Activated naive CD8-positive, alpha-beta T cell treated with anti-CD3 and anti-CD28 coated beads, Interleukin-2, amount 50 U/mL, for 24 hours (primary cell): ENCODE measurements at regions not wholly inside any gene's neighbourhood (a gene's known extent, or its start where the extent isn't known, plus 50 kb on each side); places are given as distances from the start of the nearest gene placed in this dataset.

Experiments used
- ATAC-seq: fragments of 150-1000 bp; cut with Tn5 transposase; one replicate; pipeline ENCODE4 v1.10.0; 2021
- DNase-seq: peaks from one replicate; pipeline ENCODE4 v3.0.0; 2021
- H3K27ac Mint-ChIP-seq: one replicate; pipeline ENCODE4 v1.8.0; 2021; ENCODE audit warnings: mild to moderate bottlenecking, mixed read lengths
- H3K27me3 Mint-ChIP-seq: one replicate; pipeline ENCODE4 v1.8.0; 2021; ENCODE audit warnings: mixed read lengths
- H3K36me3 Mint-ChIP-seq: one replicate; pipeline ENCODE4 v1.8.0; 2021; ENCODE audit warnings: low read depth, mixed read lengths
- H3K4me1 Mint-ChIP-seq: one replicate; pipeline ENCODE4 v1.8.0; 2021; ENCODE audit warnings: mixed read lengths
- H3K4me3 Mint-ChIP-seq: one replicate; pipeline ENCODE4 v1.8.0; 2021; ENCODE audit warnings: mild to moderate bottlenecking, moderate library complexity, mixed read lengths
- H3K9me3 Mint-ChIP-seq: one replicate; pipeline ENCODE4 v1.8.0; 2021; ENCODE audit warnings: mixed read lengths

DNA sequence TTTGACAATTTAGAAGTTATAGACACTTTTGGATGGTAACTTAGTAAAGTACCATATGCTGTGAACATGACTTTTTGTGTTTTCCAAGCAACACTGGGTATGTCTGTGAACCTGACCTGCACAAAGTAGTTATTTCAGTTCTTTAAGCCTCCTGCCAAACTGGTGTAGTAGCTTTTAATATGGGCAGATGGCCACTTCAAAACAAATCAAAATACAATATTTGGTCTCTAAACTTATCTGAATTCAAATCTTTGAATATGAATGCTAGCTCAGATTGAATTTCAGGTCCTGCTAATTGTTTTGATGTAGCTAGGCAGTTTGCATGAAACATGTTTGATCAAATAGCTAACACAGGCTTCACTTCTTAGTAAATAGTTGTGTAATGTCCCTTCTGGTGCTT lies 1176.7 kb upstream of the CDH9 start:
- no peaks in the 10 kb centered on the region for H3K27me3 Mint-ChIP-seq
- H3K27ac Mint-ChIP-seq = no peak overlapping the region
- DNase-seq (no peak), ATAC-seq (no peak)
- peaks cover 2% of the 10 kb centered on the region for H3K4me1 Mint-ChIP-seq
- peaks cover 7% of the 10 kb centered on the region for H3K9me3 Mint-ChIP-seq
- H3K4me3 Mint-ChIP-seq = no peak overlapping the region
- H3K36me3 Mint-ChIP-seq = no peaks in the 10 kb centered on the region

- Mint-ChIP-seq H3K4me1 (peaks cover 2% of the 10 kb centered on the region), H3K27me3 (no peaks in the 10 kb centered on the region), H3K36me3 (no peaks in the 10 kb centered on the region), H3K9me3 (peaks cover 8% of the 10 kb centered on the region), H3K4me3 (no peak overlapping the region), H3K27ac (no peak overlapping the region)
- ATAC-seq = no peak
- no peak for DNase-seq
Measured at GRCh38 chr5:28214292-28214691, 1175.9 kb upstream of the CDH9 start.

- ATAC-seq (no peak), DNase-seq (no peak)
- Mint-ChIP-seq H3K27ac (no peak overlapping the region), H3K4me3 (no peak overlapping the region), H3K4me1 (no peaks in the 10 kb centered on the region), H3K27me3 (no peaks in the 10 kb centered on the region), H3K36me3 (no peaks in the 10 kb centered on the region), H3K9me3 (peaks cover 4% of the 10 kb centered on the region)
Measured at GRCh38 chr5:28208356-28208755, 1170.0 kb upstream of the CDH9 start.

DNA sequence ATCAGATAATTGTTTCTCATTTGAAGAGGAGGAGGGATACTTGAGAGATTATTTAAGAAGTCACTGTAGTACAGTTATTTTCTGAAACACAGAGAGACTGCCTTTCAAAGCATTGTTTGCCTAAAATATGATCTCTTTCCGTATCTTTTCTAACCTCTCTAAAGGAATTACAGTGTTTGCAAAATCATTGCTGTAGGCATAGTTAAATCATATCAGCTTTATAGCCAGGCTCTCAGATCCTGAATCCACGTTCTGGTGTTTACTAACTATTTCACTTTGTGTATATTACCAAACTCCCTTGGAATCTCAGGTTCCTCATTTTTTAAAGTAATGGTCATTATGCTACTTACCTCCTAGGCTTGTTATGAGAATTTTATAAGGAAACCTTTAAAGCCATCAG lies 1151.6 kb upstream of the CDH9 start:
- DNase-seq = no peak
- no peak for ATAC-seq
- Mint-ChIP-seq H3K36me3 (no peaks in the 10 kb centered on the region), H3K27ac (no peak overlapping the region), H3K4me1 (no peaks in the 10 kb centered on the region), H3K27me3 (no peaks in the 10 kb centered on the region), H3K9me3 (peaks cover 4% of the 10 kb centered on the region), H3K4me3 (no peak overlapping the region)

- no peaks in the 10 kb centered on the region for H3K4me1 Mint-ChIP-seq
- peaks cover 29% of the 10 kb centered on the region for H3K9me3 Mint-ChIP-seq
- no peak overlapping the region for H3K4me3 Mint-ChIP-seq
- no peaks in the 10 kb centered on the region for H3K36me3 Mint-ChIP-seq
- DNase-seq = no peak
- no peak for ATAC-seq
- no peak overlapping the region for H3K27ac Mint-ChIP-seq
- H3K27me3 Mint-ChIP-seq = no peaks in the 10 kb centered on the region
Measured at GRCh38 chr5:28174691-28175090, 1136.3 kb upstream of the CDH9 start.

- H3K27ac Mint-ChIP-seq = no peak overlapping the region
- ATAC-seq = no peak
- H3K4me3 Mint-ChIP-seq = no peak overlapping the region
- no peak for DNase-seq
- no peaks in the 10 kb centered on the region for H3K4me1 Mint-ChIP-seq
- no peaks in the 10 kb centered on the region for H3K36me3 Mint-ChIP-seq
- peaks cover 8% of the 10 kb centered on the region for H3K9me3 Mint-ChIP-seq
- no peaks in the 10 kb centered on the region for H3K27me3 Mint-ChIP-seq
Measured at GRCh38 chr5:28165096-28165495, 1126.7 kb upstream of the CDH9 start.

- H3K9me3 Mint-ChIP-seq = peaks cover 8% of the 10 kb centered on the region
- H3K36me3 Mint-ChIP-seq = no peaks in the 10 kb centered on the region
- H3K27me3 Mint-ChIP-seq = no peaks in the 10 kb centered on the region
- no peak overlapping the region for H3K4me3 Mint-ChIP-seq
- no peak overlapping the region for H3K27ac Mint-ChIP-seq
- H3K4me1 Mint-ChIP-seq = no peaks in the 10 kb centered on the region
- DNase-seq = no peak
- ATAC-seq = no peak
Measured at GRCh38 chr5:28164568-28164967, 1126.2 kb upstream of the CDH9 start.

GRCh38 chr5:28156981-28157380 lies 1118.6 kb upstream of the CDH9 start:
- Mint-ChIP-seq H3K36me3 (no peaks in the 10 kb centered on the region), H3K9me3 (peaks cover 13% of the 10 kb centered on the region), H3K4me3 (no peak overlapping the region), H3K27ac (no peak overlapping the region), H3K27me3 (no peaks in the 10 kb centered on the region), H3K4me1 (no peaks in the 10 kb centered on the region)
- ATAC-seq = no peak
- DNase-seq = no peak

DNA sequence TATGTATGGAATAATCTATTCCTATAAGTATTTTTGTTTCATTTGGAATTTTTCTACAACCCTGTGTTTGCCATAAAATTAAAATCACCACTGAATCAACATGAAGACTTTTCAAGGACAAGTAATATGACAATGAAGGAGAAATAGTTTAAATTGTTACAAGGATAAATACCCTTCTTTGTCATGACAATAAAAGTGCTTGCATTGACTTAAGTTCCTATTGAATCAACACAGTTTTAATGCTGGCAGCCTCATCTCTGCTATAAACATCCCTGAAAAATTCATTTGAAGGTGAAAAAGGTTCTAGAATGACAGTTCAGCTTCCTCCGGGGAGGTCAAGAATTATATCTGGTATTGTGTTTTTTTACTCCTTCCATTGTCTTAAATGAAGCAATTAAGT lies 1105.1 kb upstream of the CDH9 start:
- Mint-ChIP-seq H3K9me3 (peaks cover 20% of the 10 kb centered on the region), H3K36me3 (no peaks in the 10 kb centered on the region), H3K4me3 (no peak overlapping the region)

DNA sequence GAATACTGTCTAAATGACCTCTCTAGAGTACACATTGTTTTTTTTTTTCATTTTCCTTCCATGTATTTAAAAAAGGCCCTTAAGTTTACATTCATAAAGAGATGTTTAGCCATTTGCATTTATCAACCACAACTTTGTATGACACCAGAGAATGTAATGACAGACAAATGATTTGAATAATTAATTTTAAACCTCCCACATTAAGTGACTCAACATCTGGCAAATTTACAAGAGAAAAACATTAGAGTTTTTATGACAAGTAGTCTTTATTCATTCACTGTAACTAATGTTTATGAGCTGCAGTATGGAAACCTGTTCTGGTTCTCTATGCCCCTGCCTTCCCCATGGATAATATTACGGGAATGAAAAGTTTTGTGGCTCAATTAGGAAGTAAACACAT lies 1093.8 kb upstream of the CDH9 start:
- no peak overlapping the region for H3K4me3 Mint-ChIP-seq
- DNase-seq = no peak
- H3K9me3 Mint-ChIP-seq = peaks cover 19% of the 10 kb centered on the region
- H3K36me3 Mint-ChIP-seq = no peaks in the 10 kb centered on the region
- H3K27ac Mint-ChIP-seq = no peak overlapping the region
- no peaks in the 10 kb centered on the region for H3K27me3 Mint-ChIP-seq
- ATAC-seq = no peak
- no peaks in the 10 kb centered on the region for H3K4me1 Mint-ChIP-seq

More for the DNA sequence above, 1105.1 kb upstream of the CDH9 start:
- no peaks in the 10 kb centered on the region for H3K4me1 Mint-ChIP-seq
- no peak overlapping the region for H3K27ac Mint-ChIP-seq
- no peaks in the 10 kb centered on the region for H3K27me3 Mint-ChIP-seq
- no peak for ATAC-seq
- no peak for DNase-seq

GRCh38 chr5:28117691-28118090 lies 1079.3 kb upstream of the CDH9 start:
- DNase-seq (no peak), ATAC-seq (no peak)
- no peaks in the 10 kb centered on the region for H3K27me3 Mint-ChIP-seq
- no peak overlapping the region for H3K27ac Mint-ChIP-seq
- no peaks in the 10 kb centered on the region for H3K4me1 Mint-ChIP-seq
- peaks cover 32% of the 10 kb centered on the region for H3K9me3 Mint-ChIP-seq
- H3K36me3 Mint-ChIP-seq = no peaks in the 10 kb centered on the region
- H3K4me3 Mint-ChIP-seq = no peak overlapping the region

DNA sequence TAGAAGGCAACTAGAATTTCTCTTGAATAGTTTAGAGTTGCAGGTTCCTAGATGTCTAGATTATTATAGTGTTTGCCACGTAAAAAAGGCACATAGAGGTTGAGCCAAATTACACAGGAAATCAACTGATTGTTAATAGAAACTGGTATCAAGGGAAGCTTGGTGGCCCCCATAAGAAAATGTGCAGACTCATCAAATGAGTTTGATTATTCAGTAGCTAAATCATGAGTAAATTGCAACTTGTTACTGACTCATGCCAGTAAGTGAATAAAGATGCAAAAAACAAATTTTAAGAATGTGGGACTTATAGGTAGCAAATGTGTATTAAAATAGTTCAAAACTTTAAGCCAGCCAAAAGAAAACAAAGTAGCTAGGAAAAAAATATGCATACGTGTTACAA lies 1078.9 kb upstream of the CDH9 start:
- Mint-ChIP-seq H3K4me3 (no peak overlapping the region), H3K36me3 (no peaks in the 10 kb centered on the region), H3K9me3 (peaks cover 33% of the 10 kb centered on the region), H3K27ac (no peak overlapping the region), H3K4me1 (no peaks in the 10 kb centered on the region), H3K27me3 (no peaks in the 10 kb centered on the region)
- DNase-seq (no peak), ATAC-seq (no peak)

DNA sequence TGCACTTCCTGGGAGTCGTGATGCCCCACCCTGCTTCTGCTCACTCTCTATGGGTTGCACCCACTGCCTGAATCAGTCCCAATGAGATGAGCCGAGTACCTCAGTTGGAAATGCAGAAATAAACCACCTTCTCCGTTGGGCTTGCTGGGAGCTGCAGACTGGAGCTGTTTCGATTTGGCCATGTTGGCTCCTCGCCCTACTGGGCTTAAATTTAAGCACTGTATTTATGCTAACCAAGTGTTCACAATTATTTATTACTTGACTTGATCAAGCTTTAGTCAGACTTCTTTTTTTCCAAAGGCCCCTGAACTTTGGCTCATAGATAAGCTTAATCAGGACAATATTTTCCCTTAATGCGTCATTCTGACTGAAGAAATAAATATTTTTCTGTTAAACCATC lies 1072.4 kb upstream of the CDH9 start:
- Mint-ChIP-seq H3K9me3 (peaks cover 25% of the 10 kb centered on the region), H3K27ac (no peak overlapping the region), H3K4me3 (no peak overlapping the region), H3K27me3 (no peaks in the 10 kb centered on the region), H3K36me3 (no peaks in the 10 kb centered on the region), H3K4me1 (no peaks in the 10 kb centered on the region)
- ATAC-seq (no peak), DNase-seq (no peak)

DNA sequence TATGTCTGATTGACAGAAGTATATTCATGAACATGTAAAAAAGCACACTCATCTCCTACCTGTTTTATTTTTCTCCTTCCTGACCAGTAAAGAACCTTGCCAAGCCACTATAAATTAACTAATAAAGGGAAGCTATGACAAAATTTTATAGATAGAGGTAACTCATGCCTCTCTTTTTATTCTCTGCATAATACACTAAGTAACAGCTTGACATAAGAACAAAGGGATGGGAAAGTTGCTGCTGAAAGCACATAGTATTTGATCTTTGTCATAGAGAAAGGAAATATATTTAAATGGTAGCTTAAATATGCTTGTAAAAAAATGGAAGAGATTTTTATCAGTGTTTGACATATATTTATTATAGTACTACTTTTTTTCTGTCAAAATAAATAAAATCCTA lies 1065.7 kb upstream of the CDH9 start:
- Mint-ChIP-seq H3K4me3 (no peak overlapping the region), H3K9me3 (peaks cover 5% of the 10 kb centered on the region), H3K27ac (no peak overlapping the region), H3K27me3 (no peaks in the 10 kb centered on the region), H3K36me3 (no peaks in the 10 kb centered on the region), H3K4me1 (no peaks in the 10 kb centered on the region)
- DNase-seq (no peak), ATAC-seq (no peak)

- Mint-ChIP-seq H3K27me3 (no peaks in the 10 kb centered on the region), H3K27ac (no peak overlapping the region), H3K4me1 (no peaks in the 10 kb centered on the region), H3K36me3 (no peaks in the 10 kb centered on the region), H3K9me3 (peaks cover 28% of the 10 kb centered on the region), H3K4me3 (no peak overlapping the region)
- DNase-seq (no peak), ATAC-seq (no peak)
Measured at GRCh38 chr5:28084069-28084468, 1045.7 kb upstream of the CDH9 start.

GRCh38 chr5:28082610-28083009 lies 1044.2 kb upstream of the CDH9 start:
- Mint-ChIP-seq H3K36me3 (no peaks in the 10 kb centered on the region), H3K4me3 (no peak overlapping the region), H3K27ac (no peak overlapping the region), H3K4me1 (no peaks in the 10 kb centered on the region), H3K9me3 (peaks cover 18% of the 10 kb centered on the region), H3K27me3 (no peaks in the 10 kb centered on the region)
- no peak for ATAC-seq
- DNase-seq = no peak
